GM10248 (cell line): ENCODE measurements at regions not wholly inside any gene's neighbourhood (a gene's known extent, or its start where the extent isn't known, plus 50 kb on each side); places are given as distances from the start of the nearest gene placed in this dataset.

Experiments used
- CTCF ChIA-PET: fragments of 300-600 bp; sonication (Branson Sonifier 250); formaldehyde crosslinking; extraction: SDS; loops from one replicate; lab custom pipeline; 2021; ENCODE audit warnings: antibody characterized with exemption; lab: Yijun Ruan, JAX
- POLR2A ChIA-PET: fragments of 350-650 bp; sonication (Branson Sonifier 250); formaldehyde crosslinking; extraction: SDS; loops from one replicate; lab custom pipeline; 2020; ENCODE audit warnings: antibody characterized with exemption; lab: Yijun Ruan, JAX
- DNase-seq: peaks from one replicate; pipeline ENCODE4 v3.0.0; 2012; ENCODE audit errors: extremely low spot score
- TF ChIP-seq, protein P1 (sequence below): IDR thresholded peaks from 2 replicates; pipeline ENCODE4 v1.5.1; 2012; ENCODE audit warnings: mild to moderate bottlenecking, low read depth; ENCODE audit errors: extremely low read depth, missing control alignments, control extremely low read depth

GRCh38 chr3:82222401-82222800 is 461.0 kb upstream of the GBE1 start:
- ChIA-PET CTCF (no interaction called here), POLR2A (no interaction called here)
- TF ChIP-seq, protein P1, sequence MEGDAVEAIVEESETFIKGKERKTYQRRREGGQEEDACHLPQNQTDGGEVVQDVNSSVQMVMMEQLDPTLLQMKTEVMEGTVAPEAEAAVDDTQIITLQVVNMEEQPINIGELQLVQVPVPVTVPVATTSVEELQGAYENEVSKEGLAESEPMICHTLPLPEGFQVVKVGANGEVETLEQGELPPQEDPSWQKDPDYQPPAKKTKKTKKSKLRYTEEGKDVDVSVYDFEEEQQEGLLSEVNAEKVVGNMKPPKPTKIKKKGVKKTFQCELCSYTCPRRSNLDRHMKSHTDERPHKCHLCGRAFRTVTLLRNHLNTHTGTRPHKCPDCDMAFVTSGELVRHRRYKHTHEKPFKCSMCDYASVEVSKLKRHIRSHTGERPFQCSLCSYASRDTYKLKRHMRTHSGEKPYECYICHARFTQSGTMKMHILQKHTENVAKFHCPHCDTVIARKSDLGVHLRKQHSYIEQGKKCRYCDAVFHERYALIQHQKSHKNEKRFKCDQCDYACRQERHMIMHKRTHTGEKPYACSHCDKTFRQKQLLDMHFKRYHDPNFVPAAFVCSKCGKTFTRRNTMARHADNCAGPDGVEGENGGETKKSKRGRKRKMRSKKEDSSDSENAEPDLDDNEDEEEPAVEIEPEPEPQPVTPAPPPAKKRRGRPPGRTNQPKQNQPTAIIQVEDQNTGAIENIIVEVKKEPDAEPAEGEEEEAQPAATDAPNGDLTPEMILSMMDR = no peak
- no peak for DNase-seq

DNA sequence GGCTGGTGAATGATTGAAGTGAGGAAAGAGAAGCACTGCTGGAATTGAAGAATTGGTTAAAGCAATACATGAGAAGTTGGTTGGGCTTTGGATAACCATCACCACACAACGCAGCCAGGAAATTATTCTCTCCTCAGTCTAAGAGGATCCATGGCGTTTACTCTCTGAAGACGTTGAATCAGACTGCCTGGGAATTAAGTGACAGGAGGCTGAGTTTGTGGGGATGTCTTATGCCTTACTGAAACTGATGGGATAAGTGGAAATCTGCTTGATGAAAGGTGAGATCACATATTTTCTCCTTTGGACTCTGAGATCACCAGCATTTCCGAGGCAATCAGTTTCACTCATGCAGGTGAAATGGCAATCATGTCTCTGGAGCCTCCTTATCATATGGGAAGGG is 456.1 kb upstream of the GBE1 start:
- POLR2A ChIA-PET = no interaction called here
- DNase-seq = no peak
- CTCF ChIA-PET = interaction anchor here (1.4 kb wide), 1 partner anchor 10 kb away, joined by 3 read pairs; no protein-coding TSS in a partner anchor
- TF ChIP-seq, protein P1 = no peak

DNA sequence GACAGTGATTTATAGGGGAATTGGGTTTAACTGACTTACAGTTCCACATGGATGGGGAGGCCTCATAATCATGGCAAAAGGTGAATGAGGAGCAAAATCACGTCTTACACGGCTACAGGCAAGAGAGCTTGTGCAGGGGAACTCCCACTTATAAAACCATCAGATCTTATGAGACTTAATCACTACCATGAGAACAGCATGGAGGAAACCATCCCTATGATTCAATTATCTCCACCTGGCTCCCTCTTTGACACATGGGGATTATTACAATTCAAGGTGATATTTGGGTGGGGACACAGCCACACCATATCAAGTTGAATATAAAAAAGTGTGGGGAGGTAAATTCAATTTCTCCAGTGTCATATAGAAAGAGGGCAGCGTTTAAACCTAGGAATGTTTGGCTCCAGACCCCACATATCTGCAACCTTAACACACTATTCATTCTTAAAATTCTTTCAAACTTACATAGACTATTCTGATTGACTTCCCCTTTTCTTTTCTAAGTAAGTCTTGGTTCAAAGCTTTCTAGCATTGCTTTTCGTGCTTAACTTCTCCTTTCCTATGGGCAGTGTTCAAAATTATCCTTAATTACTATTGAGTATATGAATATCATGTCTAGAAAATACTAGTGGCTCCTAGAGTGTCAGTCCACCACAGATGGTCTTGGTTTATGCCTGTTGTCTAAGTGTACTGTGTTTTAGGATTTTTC is 446.7 kb upstream of the GBE1 start:
- ChIA-PET POLR2A (no interaction called here), CTCF (no interaction called here)
- TF ChIP-seq, protein P1 = no peak
- no peak for DNase-seq

- ChIA-PET CTCF (no interaction called here), POLR2A (no interaction called here)
- TF ChIP-seq, protein P1 = no peak
- DNase-seq = no peak
Observed at GRCh38 chr3:82202269-82202668, 440.8 kb upstream of the GBE1 start.

GRCh38 chr3:82201316-82201715 is 439.9 kb upstream of the GBE1 start:
- CTCF ChIA-PET = no interaction called here
- TF ChIP-seq, protein P1 = no peak
- no peak for DNase-seq
- POLR2A ChIA-PET = no interaction called here

DNA sequence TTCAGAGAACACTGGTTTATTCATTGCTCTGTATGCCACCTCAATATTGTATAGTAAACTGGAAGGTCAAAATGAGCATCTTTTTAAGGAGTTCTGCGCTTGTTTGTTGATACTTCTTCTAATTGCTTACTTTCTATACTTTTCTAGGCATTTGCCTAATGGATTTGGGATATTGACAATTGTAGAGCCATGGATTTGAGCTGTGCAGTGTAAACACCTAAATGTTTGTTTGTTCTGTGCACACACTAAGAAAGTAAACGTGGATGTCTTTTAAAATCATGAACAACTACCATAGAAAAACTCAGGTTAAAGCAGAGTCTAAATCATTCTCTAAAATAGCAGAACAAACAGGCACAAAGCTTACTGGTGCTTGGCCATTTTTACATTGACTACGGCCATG is 436.6 kb upstream of the GBE1 start:
- ChIA-PET CTCF (no interaction called here), POLR2A (no interaction called here)
- TF ChIP-seq, protein P1 = no peak
- no peak for DNase-seq
